ENCODE measurements at regions not wholly inside any gene's neighbourhood (a gene's known extent, or its start where the extent isn't known, plus 50 kb on each side); places are given as distances from the start of the nearest gene placed in this dataset.

- DNase-seq (ENCODE audit: low read depth in 1 of 2, low spot score in 2 of 2) (no peak), FAIRE-seq (no peak)
- no peak overlapping the region for H4K5ac ChIP-seq (ENCODE audit: insufficient read length, low read depth, low read length)
- H3K23me2 ChIP-seq (ENCODE audit: low read depth, low read length): no peaks in the 10 kb centered on the region
- H4K8ac ChIP-seq (ENCODE audit: extremely low read depth, insufficient read depth, low read length): no peak overlapping the region
- H3K23ac ChIP-seq (ENCODE audit: insufficient read length): no peak overlapping the region
- H2AK5ac ChIP-seq (ENCODE audit: low read depth, low read length): no peak overlapping the region
- no peak overlapping the region for H3K56ac ChIP-seq (replicated peaks; ENCODE audit: insufficient read length, low read depth, low read length)
- no peaks in the 10 kb centered on the region for H4K20me1 ChIP-seq (replicated peaks in 1 of 2; ENCODE audit: control insufficient read depth in 1 of 2, insufficient read depth in 2 of 2, low read length in 2 of 2)
- H3K27me3 ChIP-seq (replicated peaks in 1 of 4; ENCODE audit: control insufficient read depth in 3 of 4, extremely low read depth in 1 of 4, insufficient read depth in 3 of 4, low read length in 3 of 4): no peaks in the 10 kb centered on the region
- no peak overlapping the region for H2BK12ac ChIP-seq (ENCODE audit: low read depth, low read length)
- no peak overlapping the region for H3K14ac ChIP-seq (ENCODE audit: insufficient read length)
- no peak overlapping the region for H2BK15ac ChIP-seq (ENCODE audit: low read length)
- no peaks in the 10 kb centered on the region for H3K9me3 ChIP-seq (ENCODE audit: insufficient read depth in 2 of 2, low read depth in 1 of 2, low read length in 1 of 2)
- H3K79me2 ChIP-seq (ENCODE audit: control insufficient read depth in 1 of 2, insufficient read depth in 2 of 2, low read length in 2 of 2): no peaks in the 10 kb centered on the region
- no peak overlapping the region for H2BK120ac ChIP-seq (replicated peaks; ENCODE audit: low read depth, low read length)
- no peak overlapping the region for H3K4me2 ChIP-seq (ENCODE audit: insufficient read depth in 1 of 2, low read depth in 2 of 2, low read length in 2 of 2)
- H3K4ac ChIP-seq (replicated peaks; ENCODE audit: insufficient read length, low read depth, low read length): no peak overlapping the region
- H3K36me3 ChIP-seq (ENCODE audit: control insufficient read depth in 2 of 4, insufficient read depth in 4 of 4, low read length in 3 of 4): no peaks in the 10 kb centered on the region
- no peak overlapping the region for H3K18ac ChIP-seq (ENCODE audit: extremely low read depth, low read length)
- H3K9ac ChIP-seq (replicated peaks in 1 of 4; ENCODE audit: extremely low read depth in 1 of 4, low read depth in 3 of 4, low read length in 3 of 4): no peak overlapping the region
- H2BK20ac ChIP-seq (ENCODE audit: low read length): no peak overlapping the region
- no peak overlapping the region for H3K27ac ChIP-seq (ENCODE audit: low read depth, low read length)
- no peak overlapping the region for H4K91ac ChIP-seq (replicated peaks; ENCODE audit: insufficient read length, low read length)
- ChIA-PET POLR2A (ENCODE audit: partially characterized antibody) (no interaction called here), CTCF (ENCODE audit: partially characterized antibody) (interaction anchor here (1.2 to 1.9 kb wide), 2 partner anchors 9 to 14 kb away, joined by 3 to 6 read pairs; no protein-coding TSS in a partner anchor)
- no peak overlapping the region for H2BK5ac ChIP-seq (ENCODE audit: low read depth, low read length)
- 87% methylated on average over 5 of the region's 5 CpGs; no CpG with 5 or more reads in 1 of the 2 experiments for WGBS, 2 experiments (ENCODE audit: extremely low coverage in 1 of 2, insufficient coverage in 1 of 2, insufficient read length in 1 of 2, insufficient replicate concordance in 2 of 2, low coverage in 1 of 2, low lambda C conversion rate in 2 of 2, missing lambda C conversion rate in 1 of 2)
- no peak overlapping the region for H3K4me3 ChIP-seq (ENCODE audit: extremely low read depth in 1 of 4, insufficient read depth in 2 of 4, low read depth in 3 of 4, low read length in 4 of 4)
- no peaks in the 10 kb centered on the region for H3K79me1 ChIP-seq (ENCODE audit: low read depth, low read length)
- no peaks in the 10 kb centered on the region for H3K4me1 ChIP-seq (replicated peaks in 1 of 4; ENCODE audit: control insufficient read depth in 3 of 4, insufficient read depth in 4 of 4, low read length in 3 of 4)
- no peak overlapping the region for H2AFZ ChIP-seq (ENCODE audit: low read length)
- no peak for TF ChIP-seq RXRA (IDR thresholded peaks at IDR 0.05; ENCODE audit: insufficient read depth, low read depth, low read length)
- no peak for TF ChIP-seq SP1 (IDR thresholded peaks at IDR 0.05; ENCODE audit: low read depth, low read length)
- no peak for TF ChIP-seq HDAC6 (IDR thresholded peaks at IDR 0.05; ENCODE audit: low read depth, low read length)
- no peak for TF ChIP-seq CREB1 (IDR thresholded peaks at IDR 0.05)
- TF ChIP-seq ASH2L (IDR thresholded peaks at IDR 0.05; ENCODE audit: low read length): no peak
- no peak for TF ChIP-seq USF2 (IDR thresholded peaks at IDR 0.05; ENCODE audit: low read length)
- no peak for TF ChIP-seq GABPA (IDR thresholded peaks at IDR 0.05; ENCODE audit: borderline replicate concordance, insufficient read depth, low read length)
- TF ChIP-seq SUZ12 (IDR thresholded peaks at IDR 0.05; ENCODE audit: low read length): no peak
- no peak for TF ChIP-seq TCF12 (IDR thresholded peaks at IDR 0.05; ENCODE audit: low read depth, low read length)
- TF ChIP-seq SIRT6 (IDR thresholded peaks at IDR 0.05; ENCODE audit: low read length): no peak
- TF ChIP-seq RAD21 (IDR thresholded peaks at IDR 0.05 in 1 of 2, conservative IDR thresholded peaks at IDR 0.05 in 1 of 2; ENCODE audit: low read depth in 2 of 2, low read length in 2 of 2): no peak
- no peak for TF ChIP-seq PHF8 (conservative IDR thresholded peaks at IDR 0.05; ENCODE audit: low read depth, low read length)
- TF ChIP-seq EP300 (IDR thresholded peaks at IDR 0.05; ENCODE audit: borderline replicate concordance in 1 of 2, low read depth in 2 of 2, low read length in 2 of 2): no peak
- TF ChIP-seq EZH2 (IDR thresholded peaks at IDR 0.05; ENCODE audit: low read depth, low read length, severe bottlenecking): no peak
These were observed 116.5 kb downstream of the DDX1 start for GRCh38 chr2:15708161-15708560.
